ENCODE measurements at regions not wholly inside any gene's neighbourhood (a gene's known extent, or its start where the extent isn't known, plus 50 kb on each side); places are given as distances from the start of the nearest gene placed in this dataset.

GRCh38 chr17:49906531-49907136 is 58.8 kb upstream of the TAC4 start:
- TF ChIP-seq CTCF (IDR thresholded peaks at IDR 0.05) (no peak), POLR2A (IDR thresholded peaks at IDR 0.05) (no peak)

Data from Peyer's patch (tissue), 4 donors.